Endothelial cell of umbilical vein (primary cell): ENCODE measurements at regions not wholly inside any gene's neighbourhood (a gene's known extent, or its start where the extent isn't known, plus 50 kb on each side); places are given as distances from the start of the nearest gene placed in this dataset.

Experiments used
- BruUV-seq: library from RNA; stranded (reverse); fragments of 400-500 nt; replicated peaks from 2 replicates; lab custom pipeline; 2021; lab: Mats Ljungman, UMichigan
- CTCF ChIA-PET: fragments of 300-600, 350-600 bp; sonication (Branson Sonifier 250); formaldehyde crosslinking; loops from one replicate; lab custom pipeline; 2021; ENCODE audit warnings: antibody characterized with exemption, inconsistent platforms; lab: Charles Lee
- POLR2A ChIA-PET: fragments of 300-600, 350-600 bp; sonication (Branson Sonifier 250); formaldehyde crosslinking; loops from one replicate; lab custom pipeline; 2021; ENCODE audit warnings: antibody characterized with exemption, inconsistent platforms; lab: Charles Lee
- DNase-seq: peaks from one replicate; pipeline ENCODE4 v3.0.0-alpha.2; 2011; ENCODE audit warnings: low read depth, low spot score
- FAIRE-seq: peaks from 2 replicates; lab custom pipeline; 2011; peaks lifted over from hg19 to GRCh38; lab: Jason Lieb, UNC
- H2AFZ ChIP-seq: 2 replicates; pipeline ENCODE4 v1.6.0; 2012; ENCODE audit warnings: low read depth, low read length, control low read depth, inconsistent platforms
- H3K27ac ChIP-seq: 2 replicates; pipeline ENCODE4 v1.5.1; 2011; ENCODE audit warnings: low read depth, mild to moderate bottlenecking, control low read depth, low read length, moderate library complexity; ENCODE audit not compliant: insufficient read depth
- H3K27me3 ChIP-seq, 2 experiments: 2 replicates each; pipeline versions ENCODE4 v1.6.0 to v1.6.1; 2011; ENCODE audit warnings: low read length in 2 of 2, mixed read lengths in 1 of 2; ENCODE audit not compliant: control insufficient read depth in 2 of 2, insufficient read depth in 2 of 2
- H3K36me3 ChIP-seq, 2 experiments: 2 replicates in 1 of 2; 3 replicates in 1 of 2; pipeline ENCODE4 v1.5.1; 2011; ENCODE audit warnings: low read length in 2 of 2, mild to moderate bottlenecking in 1 of 2, moderate library complexity in 1 of 2; ENCODE audit not compliant: control insufficient read depth in 2 of 2, insufficient read depth in 2 of 2; ENCODE audit errors: extremely low read depth in 1 of 2
- H3K4me1 ChIP-seq: 3 replicates; pipeline ENCODE4 v1.5.1; 2011; ENCODE audit warnings: mild to moderate bottlenecking, low read length; ENCODE audit not compliant: control insufficient read depth, insufficient read depth; ENCODE audit errors: extremely low read depth
- H3K4me2 ChIP-seq: 2 replicates; pipeline ENCODE4 v1.6.1; 2011; ENCODE audit warnings: low read length, control low read depth, mixed read lengths; ENCODE audit not compliant: insufficient read depth
- H3K4me3 ChIP-seq, 3 experiments: fragments of 200-600 bp in 1 of 3; sonication (generic), shearing (Covaris generic) in 1 of 3; replicated peaks in 1 of 3; 2 replicates each; pipeline ENCODE4 v1.5.1; 2011 to 2016; ENCODE audit warnings: control low read depth in 3 of 3, low read length in 3 of 3, mild to moderate bottlenecking in 2 of 3, inconsistent platforms in 1 of 3, low read depth in 1 of 3, moderate library complexity in 1 of 3; ENCODE audit not compliant: insufficient read depth in 1 of 3
- H3K79me2 ChIP-seq: 2 replicates; pipeline ENCODE4 v1.6.0; 2012; ENCODE audit warnings: low read length, inconsistent platforms; ENCODE audit not compliant: control insufficient read depth, insufficient read depth
- H3K9ac ChIP-seq: replicated peaks from 2 replicates; pipeline ENCODE3; 2011; ENCODE audit warnings: low read length, control low read depth; ENCODE audit not compliant: insufficient read depth; ENCODE audit errors: extremely low read depth
- H3K9me1 ChIP-seq: replicated peaks from 3 replicates; pipeline ENCODE4 v1.6.0; 2011; ENCODE audit warnings: mild to moderate bottlenecking, low read length; ENCODE audit not compliant: control insufficient read depth, insufficient read depth; ENCODE audit errors: extremely low read depth
- H3K9me3 ChIP-seq: replicated peaks from 2 replicates; pipeline ENCODE4 v1.5.1; 2012; ENCODE audit warnings: low read length, inconsistent platforms; ENCODE audit not compliant: control insufficient read depth, insufficient read depth
- H4K20me1 ChIP-seq: replicated peaks from 2 replicates; pipeline ENCODE3; 2011; ENCODE audit warnings: mild to moderate bottlenecking, low read length; ENCODE audit not compliant: control insufficient read depth, insufficient read depth; ENCODE audit errors: extremely low read depth
- CTCF ChIP-seq, 2 donors: IDR thresholded peaks; 1 replicate in 1 of 2; 2 replicates in 1 of 2; pipeline ENCODE4 v1.5.1; 2011; ENCODE audit warnings: low read length in 2 of 2, mild to moderate bottlenecking in 2 of 2, moderate library complexity in 2 of 2, control low read depth in 1 of 2, inconsistent platforms in 1 of 2, low read depth in 1 of 2; ENCODE audit not compliant: insufficient read depth in 1 of 2; ENCODE audit errors: extremely low read depth in 1 of 2
- EZH2 ChIP-seq: IDR thresholded peaks from 2 replicates; pipeline ENCODE4 v1.6.1; 2012; ENCODE audit warnings: borderline replicate concordance, low read depth, mild to moderate bottlenecking, moderate library complexity, low read length, inconsistent platforms; ENCODE audit not compliant: severe bottlenecking
- FOS ChIP-seq: IDR thresholded peaks from 2 replicates; pipeline ENCODE4 v1.6.1; 2011; ENCODE audit warnings: mild to moderate bottlenecking, low read length, moderate library complexity, borderline replicate concordance; ENCODE audit not compliant: insufficient read depth
- GATA2 ChIP-seq: IDR thresholded peaks from 2 replicates; pipeline ENCODE4 v1.7.0; 2011; ENCODE audit warnings: low read depth, mild to moderate bottlenecking, moderate library complexity, mixed read lengths, low read length; ENCODE audit not compliant: insufficient read length, insufficient read depth
- JUN ChIP-seq: IDR thresholded peaks from 2 replicates; pipeline ENCODE4 v1.6.1; 2011; ENCODE audit warnings: borderline replicate concordance, low read depth; ENCODE audit not compliant: insufficient read length, insufficient read depth
- MYC ChIP-seq: IDR thresholded peaks from one replicate; pipeline ENCODE4 v1.6.1; 2011; ENCODE audit warnings: mild to moderate bottlenecking, low read depth, low read length
- POLR2A ChIP-seq: IDR thresholded peaks from 2 replicates; pipeline ENCODE4 v1.6.1; 2012; ENCODE audit warnings: low read depth, mild to moderate bottlenecking, control low read depth, low read length
- POLR2AphosphoS5 ChIP-seq: IDR thresholded peaks from 2 replicates; pipeline ENCODE4 v1.6.1; 2012; ENCODE audit warnings: low read depth, mild to moderate bottlenecking, control low read depth, low read length, moderate library complexity; ENCODE audit not compliant: insufficient read depth
- dilution Hi-C: fragments of 300-500 bp; cut with MboI; formaldehyde crosslinking; loops from one replicate; pipeline ENCODE4 v1.15.0; 2019; ENCODE audit warnings: low sequenced_read_pairs; ENCODE audit not compliant: extremely low pct_ligation_motif_present
- intact Hi-C: fragments of 100-400 bp; cut with micrococcal nuclease; formaldehyde crosslinking; loops from one replicate; pipeline ENCODE4 v1.10.0; 2022
- TF ChIP-seq, protein P1 (sequence below): IDR thresholded peaks from 2 replicates; pipeline ENCODE4 v1.6.1; 2011; ENCODE audit not compliant: insufficient read depth, insufficient read length

DNA sequence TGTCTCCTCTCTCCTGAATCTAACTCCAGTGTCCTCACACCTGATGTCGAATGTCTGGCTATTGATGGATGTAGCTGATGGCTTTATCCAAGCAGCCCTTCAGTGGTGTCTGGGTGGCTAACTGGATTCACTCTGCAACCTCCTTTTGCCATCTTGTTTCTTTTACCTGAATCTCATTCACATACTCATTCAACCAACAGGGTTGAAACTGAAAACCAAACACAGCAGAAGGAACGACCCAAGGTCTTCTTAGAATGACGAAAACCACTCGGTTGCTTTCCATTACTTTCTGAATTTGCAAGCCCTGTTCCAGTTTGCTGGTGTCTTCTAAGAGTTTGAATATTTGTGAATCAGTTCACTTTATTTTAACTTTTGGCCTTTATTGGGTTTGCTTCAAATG, 424.3 kb upstream of the CXADR start:
- no TSS peak for BruUV-seq

More for the DNA sequence above, 424.3 kb upstream of the CXADR start:
- no peak overlapping the region for H3K27ac ChIP-seq
- no peaks in the 10 kb centered on the region for H3K4me1 ChIP-seq
- no peak overlapping the region for H3K4me3 ChIP-seq
- no peaks in the 10 kb centered on the region for H3K9me1 ChIP-seq
- no peaks in the 10 kb centered on the region for H4K20me1 ChIP-seq
- H3K79me2 ChIP-seq = no peaks in the 10 kb centered on the region
- no peaks in the 10 kb centered on the region for H3K27me3 ChIP-seq
- ChIA-PET POLR2A (no interaction called here), CTCF (no interaction called here)
- no peaks in the 10 kb centered on the region for H3K9me3 ChIP-seq
- H3K9ac ChIP-seq = no peak overlapping the region
- dilution Hi-C loops = no loop called here
- FAIRE-seq = no peak
- DNase-seq = no peak
- H3K4me2 ChIP-seq = no peak overlapping the region
- H3K36me3 ChIP-seq = no peaks in the 10 kb centered on the region
- TF ChIP-seq POLR2AphosphoS5 (no peak), EZH2 (no peak), FOS (no peak), CTCF (IDR thresholded peaks at IDR 0.05; ENCODE audit: extremely low read depth in 1 of 2, insufficient read depth in 1 of 2, low read depth in 1 of 2, low read length in 2 of 2) (no peak), JUN (no peak), GATA2 (no peak), POLR2A (no peak), MYC (no peak)
- TF ChIP-seq, protein P1, sequence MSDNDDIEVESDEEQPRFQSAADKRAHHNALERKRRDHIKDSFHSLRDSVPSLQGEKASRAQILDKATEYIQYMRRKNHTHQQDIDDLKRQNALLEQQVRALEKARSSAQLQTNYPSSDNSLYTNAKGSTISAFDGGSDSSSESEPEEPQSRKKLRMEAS = no peak
- no peak overlapping the region for H2AFZ ChIP-seq
- intact Hi-C loops = no loop called here
